ENCODE measurements at regions not wholly inside any gene's neighbourhood (a gene's known extent, or its start where the extent isn't known, plus 50 kb on each side); places are given as distances from the start of the nearest gene placed in this dataset.

DNA sequence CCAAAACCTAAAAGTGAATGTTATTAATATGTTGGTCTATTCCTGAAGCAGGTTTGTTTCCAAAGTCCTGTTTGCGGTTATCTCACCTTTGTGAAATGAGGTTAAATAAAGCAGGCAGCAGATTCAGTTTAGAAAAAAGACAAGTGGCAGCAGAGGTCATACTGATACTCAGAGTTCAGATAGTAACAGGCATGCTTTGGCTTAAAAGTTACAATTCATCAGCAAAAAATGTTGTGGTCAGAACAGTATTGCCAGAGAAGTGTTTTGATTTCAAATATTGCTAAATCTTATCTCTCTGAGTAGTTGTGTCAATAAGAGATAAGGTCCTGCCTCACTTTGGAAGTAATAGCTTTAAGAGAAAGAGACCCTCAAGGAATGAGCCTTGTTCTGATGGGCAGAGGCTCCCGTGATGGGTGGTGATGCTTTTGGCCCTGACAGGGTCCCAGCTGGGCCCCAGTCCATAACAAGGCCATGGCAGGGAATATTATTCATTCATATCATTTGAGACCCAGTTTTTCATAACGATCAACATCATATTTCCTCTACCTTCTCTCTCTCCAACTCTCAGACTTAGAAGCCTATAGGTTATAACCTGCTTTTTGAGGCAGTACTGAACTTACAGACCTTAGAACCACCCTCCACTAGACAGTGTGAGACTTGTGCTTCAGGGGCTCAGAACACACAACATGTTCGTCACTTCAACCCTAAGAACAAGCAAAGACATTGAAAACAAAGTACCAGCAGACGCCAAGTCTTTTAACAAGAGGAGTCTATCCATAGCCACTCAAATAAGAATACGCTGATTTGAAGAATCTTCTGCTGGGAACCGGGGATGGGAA is 58.5 kb upstream of the AHR start:
- no peak for DNase-seq

DNA sequence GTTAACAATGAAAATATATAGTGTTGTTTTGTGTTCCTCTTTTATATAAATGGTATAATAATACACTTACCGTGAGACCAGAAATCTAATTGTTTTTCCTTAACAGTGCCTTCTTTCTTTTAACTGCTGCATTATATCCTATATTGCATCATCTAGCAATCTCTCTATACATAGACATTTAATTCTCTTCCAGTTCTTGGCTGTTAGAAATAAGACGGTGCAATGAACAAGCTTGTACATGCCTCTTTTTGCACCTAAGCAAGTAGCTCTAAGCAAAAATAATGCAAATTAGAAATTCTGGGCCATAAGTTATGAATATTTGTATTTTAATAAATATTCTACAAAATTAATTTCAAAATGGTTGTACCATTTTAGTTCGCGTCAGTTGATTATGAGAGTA is 55.9 kb upstream of the AHR start:
- DNase-seq, result no peak

DNA sequence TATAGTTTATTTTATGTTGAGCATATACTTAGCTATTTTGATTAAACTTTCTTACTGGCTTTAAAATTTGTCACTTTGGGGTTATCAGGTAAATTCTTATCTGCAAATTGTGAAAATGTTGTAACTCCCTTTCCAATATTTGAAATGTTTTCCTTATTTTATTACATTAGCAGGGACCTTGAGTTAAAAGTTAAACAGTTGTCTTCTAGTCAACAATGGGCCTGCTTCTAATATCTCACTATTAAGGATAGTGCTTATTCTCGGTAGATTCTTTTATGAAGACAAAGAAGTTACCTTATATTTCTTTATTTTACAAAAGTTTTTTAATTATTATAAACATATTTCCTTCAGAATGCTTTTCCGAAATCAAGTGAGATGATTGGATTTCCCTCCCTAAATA is 53.7 kb upstream of the AHR start:
- no peak for DNase-seq

DNA sequence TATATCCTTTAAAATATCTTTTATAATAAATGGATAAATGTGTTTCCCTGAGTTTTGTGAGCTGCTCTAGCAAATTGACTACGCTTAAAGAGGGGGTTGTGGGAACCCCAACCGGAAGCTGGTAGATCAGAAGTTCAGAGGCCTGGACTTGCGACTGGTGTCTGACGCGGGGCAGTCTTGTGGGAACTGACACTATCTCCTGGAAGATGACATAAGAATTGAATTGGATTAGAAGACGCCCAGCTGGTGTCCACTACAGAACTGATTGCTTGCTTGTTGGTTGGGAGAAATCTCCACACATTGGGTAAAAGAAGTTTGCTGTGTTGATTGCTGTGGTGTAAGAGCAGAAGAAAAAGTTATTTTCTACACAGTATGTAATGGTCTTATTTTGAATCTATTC is 51.1 kb upstream of the AHR start:
- no peak for DNase-seq

DNA sequence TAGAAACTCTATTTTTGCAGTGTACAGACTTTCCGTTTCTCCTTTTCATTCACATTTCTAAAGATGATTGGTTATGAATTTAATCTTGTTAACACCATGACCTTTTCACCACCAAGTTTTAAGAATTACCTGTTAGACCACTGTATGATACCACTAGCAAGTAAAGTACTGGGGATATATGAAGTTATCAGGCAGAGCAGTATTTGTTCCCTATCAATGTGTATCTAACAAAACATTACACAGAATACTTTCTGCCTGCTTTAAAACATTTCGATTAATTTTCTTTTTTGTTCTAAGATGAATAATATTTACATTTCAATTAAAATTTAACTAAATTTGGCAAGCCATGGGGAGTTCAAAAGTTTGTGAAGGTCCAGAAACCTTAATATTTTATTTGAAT is 49.9 kb upstream of the AHR start:
- DNase-seq, result no peak
